ENCODE measurements at regions not wholly inside any gene's neighbourhood (a gene's known extent, or its start where the extent isn't known, plus 50 kb on each side); places are given as distances from the start of the nearest gene placed in this dataset.

DNA sequence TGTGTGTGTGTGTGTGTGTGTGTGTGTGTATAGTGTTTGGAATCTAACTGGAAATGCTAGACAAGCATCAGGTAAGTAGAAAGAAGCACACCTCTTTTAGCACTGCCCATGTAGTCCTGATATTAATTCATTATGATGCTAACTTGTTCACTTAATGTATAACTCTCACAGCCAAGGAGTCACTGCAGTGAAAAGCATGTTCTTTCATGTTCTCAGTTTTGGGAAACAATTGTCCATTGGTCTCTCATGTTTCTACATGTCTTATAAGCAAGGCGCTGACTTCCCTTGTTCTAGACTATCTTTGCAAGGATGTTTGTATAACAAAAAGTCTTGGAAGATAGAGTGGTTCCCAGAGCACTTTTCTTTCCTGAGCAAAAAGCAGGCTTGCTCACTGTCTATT is 148.8 kb upstream of the TNPO1 start:
- TF ChIP-seq, protein P1, sequence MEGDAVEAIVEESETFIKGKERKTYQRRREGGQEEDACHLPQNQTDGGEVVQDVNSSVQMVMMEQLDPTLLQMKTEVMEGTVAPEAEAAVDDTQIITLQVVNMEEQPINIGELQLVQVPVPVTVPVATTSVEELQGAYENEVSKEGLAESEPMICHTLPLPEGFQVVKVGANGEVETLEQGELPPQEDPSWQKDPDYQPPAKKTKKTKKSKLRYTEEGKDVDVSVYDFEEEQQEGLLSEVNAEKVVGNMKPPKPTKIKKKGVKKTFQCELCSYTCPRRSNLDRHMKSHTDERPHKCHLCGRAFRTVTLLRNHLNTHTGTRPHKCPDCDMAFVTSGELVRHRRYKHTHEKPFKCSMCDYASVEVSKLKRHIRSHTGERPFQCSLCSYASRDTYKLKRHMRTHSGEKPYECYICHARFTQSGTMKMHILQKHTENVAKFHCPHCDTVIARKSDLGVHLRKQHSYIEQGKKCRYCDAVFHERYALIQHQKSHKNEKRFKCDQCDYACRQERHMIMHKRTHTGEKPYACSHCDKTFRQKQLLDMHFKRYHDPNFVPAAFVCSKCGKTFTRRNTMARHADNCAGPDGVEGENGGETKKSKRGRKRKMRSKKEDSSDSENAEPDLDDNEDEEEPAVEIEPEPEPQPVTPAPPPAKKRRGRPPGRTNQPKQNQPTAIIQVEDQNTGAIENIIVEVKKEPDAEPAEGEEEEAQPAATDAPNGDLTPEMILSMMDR (IDR thresholded peaks at IDR 0.05), result no peak
- TF ChIP-seq POLR2A (IDR thresholded peaks at IDR 0.05), result no peak

All from Peyer's patch (tissue), 4 donors.